ENCODE measurements at regions not wholly inside any gene's neighbourhood (a gene's known extent, or its start where the extent isn't known, plus 50 kb on each side); places are given as distances from the start of the nearest gene placed in this dataset.
"Not testable (repeated sequence)": the region's sequence is repeated elsewhere in the genome, so short reads cannot be mapped to it uniquely, and the experiment has no call there.

- Histone ChIP-seq H3K4me3 (no peak overlapping the region), H3K27ac (no peak overlapping the region), H3K4me1 (replicated peaks) (no peaks in the 10 kb centered on the region), H3K36me3 (no peaks in the 10 kb centered on the region), H3K9me3 (replicated peaks) (no peaks in the 10 kb centered on the region; the same call in 1 of the 2 replicates), H3K27me3 (replicated peaks) (no peaks in the 10 kb centered on the region)
- DNase-seq (ENCODE audit: low read depth in 1 of 2, low spot score in 2 of 2), result no peak
These were observed 565.9 kb upstream of the SPRY2 start for GRCh38 chr13:80906860-80907259.

- no peak overlapping the region for H3K4me3 ChIP-seq
- no peaks in the 10 kb centered on the region for H3K27me3 ChIP-seq (replicated peaks)
- peak in 1 of 2 experiments; percentile 39 for DNase-seq (ENCODE audit: low read depth in 1 of 2, low spot score in 2 of 2)
- H3K36me3 ChIP-seq, result no peaks in the 10 kb centered on the region
- H3K27ac ChIP-seq, result no peak overlapping the region
- no peaks in the 10 kb centered on the region for H3K4me1 ChIP-seq (replicated peaks)
- no peaks in the 10 kb centered on the region for H3K9me3 ChIP-seq (replicated peaks)
These were observed 563.5 kb upstream of the SPRY2 start for GRCh38 chr13:80904386-80904785.

GRCh38 chr13:80903911-80904310 lies 563.0 kb upstream of the SPRY2 start:
- no peaks in the 10 kb centered on the region for H3K9me3 ChIP-seq (replicated peaks)
- no peak for DNase-seq (ENCODE audit: low read depth in 1 of 2, low spot score in 2 of 2)
- H3K27me3 ChIP-seq (replicated peaks), result no peaks in the 10 kb centered on the region
- no peaks in the 10 kb centered on the region for H3K4me1 ChIP-seq (replicated peaks)
- H3K27ac ChIP-seq, result no peak overlapping the region
- H3K4me3 ChIP-seq, result no peak overlapping the region
- H3K36me3 ChIP-seq, result no peaks in the 10 kb centered on the region

- Histone ChIP-seq H3K9me3 (replicated peaks) (no peaks in the 10 kb centered on the region), H3K27ac (no peak overlapping the region), H3K27me3 (replicated peaks) (no peaks in the 10 kb centered on the region), H3K4me3 (no peak overlapping the region), H3K36me3 (no peaks in the 10 kb centered on the region), H3K4me1 (replicated peaks) (no peaks in the 10 kb centered on the region)
- no peak for DNase-seq (ENCODE audit: low read depth in 1 of 2, low spot score in 2 of 2)
These were observed 560.6 kb upstream of the SPRY2 start for GRCh38 chr13:80901530-80901929.

- Histone ChIP-seq H3K4me3 (no peak overlapping the region), H3K9me3 (replicated peaks) (no peaks in the 10 kb centered on the region), H3K36me3 (no peaks in the 10 kb centered on the region), H3K27ac (no peak overlapping the region), H3K27me3 (replicated peaks) (no peaks in the 10 kb centered on the region), H3K4me1 (replicated peaks) (no peaks in the 10 kb centered on the region)
- DNase-seq (ENCODE audit: low read depth in 1 of 2, low spot score in 2 of 2), result no peak
These were observed 560.2 kb upstream of the SPRY2 start for GRCh38 chr13:80901111-80901510.

- no peak overlapping the region for H3K27ac ChIP-seq
- no peak overlapping the region for H3K4me3 ChIP-seq
- DNase-seq (ENCODE audit: low read depth in 1 of 2, low spot score in 2 of 2), result no peak
- no peaks in the 10 kb centered on the region for H3K4me1 ChIP-seq (replicated peaks)
- no peaks in the 10 kb centered on the region for H3K27me3 ChIP-seq (replicated peaks)
- H3K9me3 ChIP-seq (replicated peaks), result no peaks in the 10 kb centered on the region
- no peaks in the 10 kb centered on the region for H3K36me3 ChIP-seq
These were observed 559.6 kb upstream of the SPRY2 start for GRCh38 chr13:80900561-80900960.

GRCh38 chr13:80897641-80898040 lies 556.7 kb upstream of the SPRY2 start:
- not testable (repeated sequence) for H3K36me3 ChIP-seq; DNase-seq (ENCODE audit: low read depth in 1 of 2, low spot score in 2 of 2); H3K4me1 ChIP-seq (replicated peaks); H3K27me3 ChIP-seq (replicated peaks); H3K4me3 ChIP-seq; H3K9me3 ChIP-seq (replicated peaks); H3K27ac ChIP-seq

GRCh38 chr13:80894917-80895316 lies 554.0 kb upstream of the SPRY2 start:
- Histone ChIP-seq H3K27ac (no peak overlapping the region), H3K4me3 (no peak overlapping the region), H3K36me3 (no peaks in the 10 kb centered on the region), H3K4me1 (replicated peaks) (no peaks in the 10 kb centered on the region), H3K27me3 (replicated peaks) (no peaks in the 10 kb centered on the region), H3K9me3 (replicated peaks) (no peaks in the 10 kb centered on the region)
- DNase-seq (ENCODE audit: low read depth in 1 of 2, low spot score in 2 of 2), result no peak

- no peak overlapping the region for H3K4me3 ChIP-seq
- H3K27me3 ChIP-seq (replicated peaks), result no peaks in the 10 kb centered on the region
- H3K36me3 ChIP-seq, result no peaks in the 10 kb centered on the region
- no peak overlapping the region for H3K27ac ChIP-seq
- peaks cover 4% of the 10 kb centered on the region for H3K4me1 ChIP-seq (replicated peaks)
- H3K9me3 ChIP-seq (replicated peaks), result no peaks in the 10 kb centered on the region
- no peak for DNase-seq (ENCODE audit: low read depth in 1 of 2, low spot score in 2 of 2)
These were observed 548.9 kb upstream of the SPRY2 start for GRCh38 chr13:80889829-80890228.

- peaks cover 4% of the 10 kb centered on the region for H3K4me1 ChIP-seq (replicated peaks)
- H3K9me3 ChIP-seq (replicated peaks), result no peaks in the 10 kb centered on the region
- H3K4me3 ChIP-seq, result no peak overlapping the region
- no peak overlapping the region for H3K27ac ChIP-seq
- no peaks in the 10 kb centered on the region for H3K36me3 ChIP-seq
- no peaks in the 10 kb centered on the region for H3K27me3 ChIP-seq (replicated peaks)
- no peak for DNase-seq (ENCODE audit: low read depth in 1 of 2, low spot score in 2 of 2)
These were observed 547.5 kb upstream of the SPRY2 start for GRCh38 chr13:80888390-80888789.

- H3K27me3 ChIP-seq (replicated peaks), result no peaks in the 10 kb centered on the region
- no peaks in the 10 kb centered on the region for H3K36me3 ChIP-seq
- DNase-seq (ENCODE audit: low read depth in 1 of 2, low spot score in 2 of 2), result no peak
- H3K27ac ChIP-seq, result no peak overlapping the region
- H3K4me1 ChIP-seq (replicated peaks), result peaks cover 11% of the 10 kb centered on the region
- no peaks in the 10 kb centered on the region for H3K9me3 ChIP-seq (replicated peaks)
- H3K4me3 ChIP-seq, result no peak overlapping the region
These were observed 543.3 kb upstream of the SPRY2 start for GRCh38 chr13:80884056-80884785.

- Histone ChIP-seq H3K36me3 (no peaks in the 10 kb centered on the region), H3K4me1 (replicated peaks) (peaks cover 8% of the 10 kb centered on the region), H3K27ac (no peak overlapping the region), H3K9me3 (replicated peaks) (no peaks in the 10 kb centered on the region), H3K27me3 (replicated peaks) (no peaks in the 10 kb centered on the region), H3K4me3 (no peak overlapping the region)
- DNase-seq (ENCODE audit: low read depth in 1 of 2, low spot score in 2 of 2), result no peak
These were observed 542.6 kb upstream of the SPRY2 start for GRCh38 chr13:80883545-80883944.

GRCh38 chr13:80881942-80882445 lies 541.1 kb upstream of the SPRY2 start:
- no peak overlapping the region for H3K4me3 ChIP-seq
- no peaks in the 10 kb centered on the region for H3K36me3 ChIP-seq
- H3K27me3 ChIP-seq (replicated peaks), result no peaks in the 10 kb centered on the region
- peaks cover 7% of the 10 kb centered on the region for H3K4me1 ChIP-seq (replicated peaks)
- H3K9me3 ChIP-seq (replicated peaks), result no peaks in the 10 kb centered on the region
- H3K27ac ChIP-seq, result no peak overlapping the region
- DNase-seq (ENCODE audit: low read depth in 1 of 2, low spot score in 2 of 2), result peak in 1 of 2 experiments; percentile 51

- no peak overlapping the region for H3K4me3 ChIP-seq
- H3K9me3 ChIP-seq (replicated peaks), result no peaks in the 10 kb centered on the region
- no peak for DNase-seq (ENCODE audit: low read depth in 1 of 2, low spot score in 2 of 2)
- H3K27me3 ChIP-seq (replicated peaks), result no peaks in the 10 kb centered on the region
- no peak overlapping the region for H3K27ac ChIP-seq
- no peaks in the 10 kb centered on the region for H3K36me3 ChIP-seq
- peaks cover 7% of the 10 kb centered on the region for H3K4me1 ChIP-seq (replicated peaks)
These were observed 540.6 kb upstream of the SPRY2 start for GRCh38 chr13:80881495-80881894.

- Histone ChIP-seq H3K27me3 (replicated peaks) (no peaks in the 10 kb centered on the region), H3K27ac (no peak overlapping the region), H3K36me3 (no peaks in the 10 kb centered on the region), H3K4me3 (no peak overlapping the region), H3K9me3 (replicated peaks) (no peaks in the 10 kb centered on the region), H3K4me1 (replicated peaks) (peaks cover 7% of the 10 kb centered on the region)
- DNase-seq (ENCODE audit: low read depth in 1 of 2, low spot score in 2 of 2), result no peak
These were observed 540.1 kb upstream of the SPRY2 start for GRCh38 chr13:80881034-80881433.
